ENCODE measurements at regions not wholly inside any gene's neighbourhood (a gene's known extent, or its start where the extent isn't known, plus 50 kb on each side); places are given as distances from the start of the nearest gene placed in this dataset.

DNA sequence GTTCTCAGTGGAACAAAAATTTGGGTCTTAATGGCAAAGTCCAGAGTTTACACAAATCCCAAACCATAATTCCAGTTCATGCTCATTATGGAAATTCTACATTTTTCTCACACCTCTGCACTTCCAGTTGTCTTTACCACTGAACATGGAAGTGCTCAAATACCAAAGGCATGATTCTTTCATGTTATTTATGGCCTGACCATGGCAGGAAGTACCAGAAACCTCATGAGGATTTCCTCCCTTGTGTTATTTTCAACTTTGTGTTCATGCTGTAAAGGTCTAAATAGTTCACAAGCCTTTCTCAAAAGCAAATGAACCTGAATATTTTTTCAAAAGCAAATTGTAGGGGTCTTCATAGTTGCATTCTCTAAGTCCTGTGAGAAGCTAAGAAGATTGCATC is 82.0 kb upstream of the ITGA1 start:
- DNase-seq (ENCODE audit: low read depth in 1 of 2, low spot score in 2 of 2) (no peak), FAIRE-seq (no peak)
- ChIA-PET CTCF (ENCODE audit: partially characterized antibody) (interaction anchor here (0.7 to 1.4 kb wide), 4 partner anchors 12 to 18 kb away, joined by 3 to 4 read pairs (median 4); no protein-coding TSS in a partner anchor), POLR2A (ENCODE audit: partially characterized antibody) (no interaction called here)
- H3K23ac ChIP-seq (ENCODE audit: insufficient read length), result no peak overlapping the region
- H2BK20ac ChIP-seq (ENCODE audit: low read length), result no peak overlapping the region
- H3K36me3 ChIP-seq (ENCODE audit: control insufficient read depth in 2 of 4, insufficient read depth in 4 of 4, low read length in 3 of 4), result no peaks in the 10 kb centered on the region
- H3K23me2 ChIP-seq (ENCODE audit: low read depth, low read length), result no peaks in the 10 kb centered on the region
- no peak overlapping the region for H2BK12ac ChIP-seq (ENCODE audit: low read depth, low read length)
- H3K4me1 ChIP-seq (replicated peaks in 1 of 4; ENCODE audit: control insufficient read depth in 3 of 4, insufficient read depth in 4 of 4, low read length in 3 of 4), result no peaks in the 10 kb centered on the region
- no peak overlapping the region for H2BK5ac ChIP-seq (ENCODE audit: low read depth, low read length)
- no peaks in the 10 kb centered on the region for H3K9me3 ChIP-seq (ENCODE audit: insufficient read depth in 2 of 2, low read depth in 1 of 2, low read length in 1 of 2)
- H3K27ac ChIP-seq (ENCODE audit: low read depth, low read length), result no peak overlapping the region
- H2AFZ ChIP-seq (ENCODE audit: low read length), result no peak overlapping the region
- no peak overlapping the region for H3K4ac ChIP-seq (replicated peaks; ENCODE audit: insufficient read length, low read depth, low read length)
- no peak overlapping the region for H4K8ac ChIP-seq (ENCODE audit: extremely low read depth, insufficient read depth, low read length)
- H3K4me3 ChIP-seq (ENCODE audit: extremely low read depth in 1 of 4, insufficient read depth in 2 of 4, low read depth in 3 of 4, low read length in 4 of 4), result no peak overlapping the region
- H4K5ac ChIP-seq (ENCODE audit: insufficient read length, low read depth, low read length), result no peak overlapping the region
- no peak overlapping the region for H4K91ac ChIP-seq (replicated peaks; ENCODE audit: insufficient read length, low read length)
- H3K79me2 ChIP-seq (ENCODE audit: control insufficient read depth in 1 of 2, insufficient read depth in 2 of 2, low read length in 2 of 2), result no peaks in the 10 kb centered on the region
- H4K20me1 ChIP-seq (replicated peaks in 1 of 2; ENCODE audit: control insufficient read depth in 1 of 2, insufficient read depth in 2 of 2, low read length in 2 of 2), result no peaks in the 10 kb centered on the region
- H2BK120ac ChIP-seq (replicated peaks; ENCODE audit: low read depth, low read length), result no peak overlapping the region
- H3K14ac ChIP-seq (ENCODE audit: insufficient read length), result no peak overlapping the region
- no peaks in the 10 kb centered on the region for H3K27me3 ChIP-seq (replicated peaks in 1 of 4; ENCODE audit: control insufficient read depth in 3 of 4, extremely low read depth in 1 of 4, insufficient read depth in 3 of 4, low read length in 3 of 4)
- no peak overlapping the region for H3K9ac ChIP-seq (replicated peaks in 1 of 4; ENCODE audit: extremely low read depth in 1 of 4, low read depth in 3 of 4, low read length in 3 of 4)
- H2AK5ac ChIP-seq (ENCODE audit: low read depth, low read length), result no peak overlapping the region
- H3K18ac ChIP-seq (ENCODE audit: extremely low read depth, low read length), result no peak overlapping the region
- no peak overlapping the region for H3K56ac ChIP-seq (replicated peaks; ENCODE audit: insufficient read length, low read depth, low read length)
- no peak overlapping the region for H3K4me2 ChIP-seq (ENCODE audit: insufficient read depth in 1 of 2, low read depth in 2 of 2, low read length in 2 of 2)
- no peaks in the 10 kb centered on the region for H3K79me1 ChIP-seq (ENCODE audit: low read depth, low read length)
- no peak overlapping the region for H2BK15ac ChIP-seq (ENCODE audit: low read length)
- TF ChIP-seq HDAC6 (IDR thresholded peaks at IDR 0.05; ENCODE audit: low read depth, low read length), result no peak
- TF ChIP-seq, protein P1, sequence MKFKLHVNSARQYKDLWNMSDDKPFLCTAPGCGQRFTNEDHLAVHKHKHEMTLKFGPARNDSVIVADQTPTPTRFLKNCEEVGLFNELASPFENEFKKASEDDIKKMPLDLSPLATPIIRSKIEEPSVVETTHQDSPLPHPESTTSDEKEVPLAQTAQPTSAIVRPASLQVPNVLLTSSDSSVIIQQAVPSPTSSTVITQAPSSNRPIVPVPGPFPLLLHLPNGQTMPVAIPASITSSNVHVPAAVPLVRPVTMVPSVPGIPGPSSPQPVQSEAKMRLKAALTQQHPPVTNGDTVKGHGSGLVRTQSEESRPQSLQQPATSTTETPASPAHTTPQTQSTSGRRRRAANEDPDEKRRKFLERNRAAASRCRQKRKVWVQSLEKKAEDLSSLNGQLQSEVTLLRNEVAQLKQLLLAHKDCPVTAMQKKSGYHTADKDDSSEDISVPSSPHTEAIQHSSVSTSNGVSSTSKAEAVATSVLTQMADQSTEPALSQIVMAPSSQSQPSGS (IDR thresholded peaks at IDR 0.05; ENCODE audit: low read length), result no peak
- no peak for TF ChIP-seq HDAC2 (IDR thresholded peaks at IDR 0.05; ENCODE audit: borderline replicate concordance in 1 of 2, low read depth in 2 of 2, low read length in 2 of 2)
- TF ChIP-seq, protein P2, sequence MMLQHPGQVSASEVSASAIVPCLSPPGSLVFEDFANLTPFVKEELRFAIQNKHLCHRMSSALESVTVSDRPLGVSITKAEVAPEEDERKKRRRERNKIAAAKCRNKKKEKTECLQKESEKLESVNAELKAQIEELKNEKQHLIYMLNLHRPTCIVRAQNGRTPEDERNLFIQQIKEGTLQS (IDR thresholded peaks at IDR 0.05; ENCODE audit: insufficient read depth, low read depth, low read length), result no peak
- TF ChIP-seq FOSL1 (IDR thresholded peaks at IDR 0.05; ENCODE audit: insufficient read depth, low read depth, low read length), result no peak
- no peak for TF ChIP-seq SUZ12 (IDR thresholded peaks at IDR 0.05; ENCODE audit: low read length)
- TF ChIP-seq ASH2L (IDR thresholded peaks at IDR 0.05; ENCODE audit: low read length), result no peak
- no peak for TF ChIP-seq TCF12 (IDR thresholded peaks at IDR 0.05; ENCODE audit: low read depth, low read length)
- no peak for TF ChIP-seq SAP30 (IDR thresholded peaks at IDR 0.05; ENCODE audit: insufficient read depth, insufficient replicate concordance, low read length)
- no peak for TF ChIP-seq JUND (IDR thresholded peaks at IDR 0.05; ENCODE audit: low read length)
- no peak for TF ChIP-seq POLR2A (IDR thresholded peaks at IDR 0.05; ENCODE audit: control extremely low read depth in 1 of 2, low read depth in 2 of 2, low read length in 2 of 2)
- no peak for TF ChIP-seq KDM5A (IDR thresholded peaks at IDR 0.05; ENCODE audit: low read length)
- TF ChIP-seq EZH2 (IDR thresholded peaks at IDR 0.05; ENCODE audit: low read depth, low read length, severe bottlenecking), result no peak
- TF ChIP-seq POLR2AphosphoS5 (IDR thresholded peaks at IDR 0.05; ENCODE audit: low read depth, low read length), result no peak

Data from H1 (cell line).